ENCODE measurements at regions not wholly inside any gene's neighbourhood (a gene's known extent, or its start where the extent isn't known, plus 50 kb on each side); places are given as distances from the start of the nearest gene placed in this dataset.

GRCh38 chr6:16069222-16069621 is 59.7 kb upstream of the MYLIP start:
- TF ChIP-seq GABPA (IDR thresholded peaks at IDR 0.05; ENCODE audit: low read depth) = no peak
- TF ChIP-seq EP300 (IDR thresholded peaks at IDR 0.05; ENCODE audit: borderline replicate concordance in 1 of 2, low read depth in 1 of 2, low read length in 1 of 2) = no peak
- no peak for TF ChIP-seq CTCF (IDR thresholded peaks at IDR 0.05)
- TF ChIP-seq FOSL2 (IDR thresholded peaks at IDR 0.05; ENCODE audit: borderline replicate concordance, low read depth) = no peak
- TF ChIP-seq MAX (IDR thresholded peaks at IDR 0.05; ENCODE audit: low read depth) = no peak
- TF ChIP-seq TAF1 (IDR thresholded peaks at IDR 0.05; ENCODE audit: borderline replicate concordance, low read depth, low read length) = no peak
- no peak for TF ChIP-seq EZH2phosphoT487 (IDR thresholded peaks at IDR 0.05; ENCODE audit: borderline replicate concordance, low read depth)
